PFSK-1 (cell line): ENCODE measurements at regions not wholly inside any gene's neighbourhood (a gene's known extent, or its start where the extent isn't known, plus 50 kb on each side); places are given as distances from the start of the nearest gene placed in this dataset.

ENCODE experiments used
- FOXP2 ChIP-seq: optimal IDR thresholded peaks from 2 replicates; pipeline ENCODE3; 2011; ENCODE audit warnings: borderline replicate concordance, control low read depth, inconsistent platforms; ENCODE audit not compliant: insufficient read depth; ENCODE audit errors: extremely low read length, extremely low read depth
- POLR2AphosphoS5 ChIP-seq: IDR thresholded peaks from 2 replicates; pipeline ENCODE4 v1.6.1; 2012; ENCODE audit warnings: low read depth, mild to moderate bottlenecking, control low read depth, low read length, moderate library complexity
- SIN3A ChIP-seq: IDR thresholded peaks from 2 replicates; pipeline ENCODE4 v1.6.1; 2012; ENCODE audit warnings: mild to moderate bottlenecking, low read length, moderate library complexity, borderline replicate concordance; ENCODE audit not compliant: insufficient read depth
- TAF1 ChIP-seq: IDR thresholded peaks from 2 replicates; pipeline ENCODE4 v1.6.1; 2012; ENCODE audit warnings: low read length, control low read depth, borderline replicate concordance; ENCODE audit not compliant: insufficient read depth
- TF ChIP-seq, protein P1 (sequence below), 2 experiments: IDR thresholded peaks; 2 replicates each; pipeline versions ENCODE4 v1.6.1 to v1.8.0; 2011 to 2012; ENCODE audit warnings: low read depth in 2 of 2, low read length in 2 of 2, control low read depth in 1 of 2, inconsistent platforms in 1 of 2, mild to moderate bottlenecking in 1 of 2, moderate library complexity in 1 of 2; ENCODE audit not compliant: insufficient read depth in 1 of 2

DNA sequence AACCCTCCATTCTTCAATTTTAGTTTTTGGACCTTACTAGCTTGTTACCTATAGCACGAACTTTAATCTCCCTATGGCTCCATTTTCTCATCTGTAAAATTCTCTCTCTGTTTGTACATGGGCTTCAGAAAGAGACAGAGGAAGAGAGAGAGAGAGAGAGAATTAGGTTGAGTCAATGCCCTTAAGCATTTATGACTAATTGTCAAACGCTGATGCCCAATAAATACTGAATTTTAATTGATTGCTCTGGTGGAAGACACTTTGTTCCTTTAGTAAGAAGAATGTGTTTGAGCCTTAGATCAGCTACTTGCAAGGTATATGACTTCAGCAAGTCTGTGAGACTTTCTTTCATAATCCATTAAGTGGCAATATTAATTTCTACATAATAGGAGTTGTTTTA, 743.1 kb upstream of the ADGRL4 start:
- TF ChIP-seq POLR2AphosphoS5 (no peak), SIN3A (no peak), TAF1 (no peak), FOXP2 (no peak)
- TF ChIP-seq, protein P1, sequence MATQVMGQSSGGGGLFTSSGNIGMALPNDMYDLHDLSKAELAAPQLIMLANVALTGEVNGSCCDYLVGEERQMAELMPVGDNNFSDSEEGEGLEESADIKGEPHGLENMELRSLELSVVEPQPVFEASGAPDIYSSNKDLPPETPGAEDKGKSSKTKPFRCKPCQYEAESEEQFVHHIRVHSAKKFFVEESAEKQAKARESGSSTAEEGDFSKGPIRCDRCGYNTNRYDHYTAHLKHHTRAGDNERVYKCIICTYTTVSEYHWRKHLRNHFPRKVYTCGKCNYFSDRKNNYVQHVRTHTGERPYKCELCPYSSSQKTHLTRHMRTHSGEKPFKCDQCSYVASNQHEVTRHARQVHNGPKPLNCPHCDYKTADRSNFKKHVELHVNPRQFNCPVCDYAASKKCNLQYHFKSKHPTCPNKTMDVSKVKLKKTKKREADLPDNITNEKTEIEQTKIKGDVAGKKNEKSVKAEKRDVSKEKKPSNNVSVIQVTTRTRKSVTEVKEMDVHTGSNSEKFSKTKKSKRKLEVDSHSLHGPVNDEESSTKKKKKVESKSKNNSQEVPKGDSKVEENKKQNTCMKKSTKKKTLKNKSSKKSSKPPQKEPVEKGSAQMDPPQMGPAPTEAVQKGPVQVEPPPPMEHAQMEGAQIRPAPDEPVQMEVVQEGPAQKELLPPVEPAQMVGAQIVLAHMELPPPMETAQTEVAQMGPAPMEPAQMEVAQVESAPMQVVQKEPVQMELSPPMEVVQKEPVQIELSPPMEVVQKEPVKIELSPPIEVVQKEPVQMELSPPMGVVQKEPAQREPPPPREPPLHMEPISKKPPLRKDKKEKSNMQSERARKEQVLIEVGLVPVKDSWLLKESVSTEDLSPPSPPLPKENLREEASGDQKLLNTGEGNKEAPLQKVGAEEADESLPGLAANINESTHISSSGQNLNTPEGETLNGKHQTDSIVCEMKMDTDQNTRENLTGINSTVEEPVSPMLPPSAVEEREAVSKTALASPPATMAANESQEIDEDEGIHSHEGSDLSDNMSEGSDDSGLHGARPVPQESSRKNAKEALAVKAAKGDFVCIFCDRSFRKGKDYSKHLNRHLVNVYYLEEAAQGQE (IDR thresholded peaks at IDR 0.05; ENCODE audit: insufficient read depth in 1 of 2, low read depth in 2 of 2, low read length in 2 of 2) = no peak
